Chondrocyte (in vitro differentiated cells): ENCODE measurements at regions not wholly inside any gene's neighbourhood (a gene's known extent, or its start where the extent isn't known, plus 50 kb on each side); places are given as distances from the start of the nearest gene placed in this dataset.

ENCODE experiments used
- DNase-seq: peaks from one replicate; pipeline ENCODE4 v3.0.0; 2021; ENCODE audit warnings: mixed read lengths, low spot score
- H3K27ac Mint-ChIP-seq: one replicate; pipeline ENCODE4 v1.8.0; 2021; ENCODE audit warnings: mild to moderate bottlenecking, moderate library complexity, mixed read lengths; ENCODE audit not compliant: unreplicated experiment
- H3K27me3 Mint-ChIP-seq: 2 replicates; pipeline ENCODE4 v1.8.0; 2021; ENCODE audit warnings: low read depth, mixed read lengths
- H3K36me3 Mint-ChIP-seq: 2 replicates; pipeline ENCODE4 v1.8.0; 2021; ENCODE audit warnings: low read depth, mixed read lengths
- H3K4me1 Mint-ChIP-seq: 2 replicates; pipeline ENCODE4 v1.8.0; 2021; ENCODE audit warnings: low read depth, mild to moderate bottlenecking, mixed read lengths
- H3K4me3 Mint-ChIP-seq: one replicate; pipeline ENCODE4 v1.8.0; 2021; ENCODE audit warnings: mild to moderate bottlenecking, moderate library complexity, mixed read lengths; ENCODE audit not compliant: unreplicated experiment
- H3K9me3 Mint-ChIP-seq: 2 replicates; pipeline ENCODE4 v1.8.0; 2021; ENCODE audit warnings: low read depth, mixed read lengths
- CTCF ChIP-seq: fragments of 200-600 bp; sonication (generic); IDR thresholded peaks from 2 replicates; pipeline ENCODE4 v1.5.0; 2021; ENCODE audit warnings: antibody characterized with exemption, mild to moderate bottlenecking, moderate library complexity

GRCh38 chr18:42341423-42341822 lies 386.4 kb downstream of the PIK3C3 start:
- peaks cover 11% of the 10 kb centered on the region for H3K9me3 Mint-ChIP-seq
- H3K4me3 Mint-ChIP-seq, result no peak overlapping the region
- no peaks in the 10 kb centered on the region for H3K36me3 Mint-ChIP-seq
- no peaks in the 10 kb centered on the region for H3K4me1 Mint-ChIP-seq
- no peak for DNase-seq
- no peak overlapping the region for H3K27ac Mint-ChIP-seq
- peaks cover 10% of the 10 kb centered on the region for H3K27me3 Mint-ChIP-seq
- no peak for TF ChIP-seq CTCF

- H3K36me3 Mint-ChIP-seq, result no peaks in the 10 kb centered on the region
- H3K4me1 Mint-ChIP-seq, result no peaks in the 10 kb centered on the region
- no peaks in the 10 kb centered on the region for H3K9me3 Mint-ChIP-seq
- no peak for DNase-seq
- H3K27me3 Mint-ChIP-seq, result peaks cover 3% of the 10 kb centered on the region
- TF ChIP-seq CTCF, result no peak
- H3K4me3 Mint-ChIP-seq, result no peak overlapping the region
- no peak overlapping the region for H3K27ac Mint-ChIP-seq
Observed at GRCh38 chr18:42348722-42349121, 393.7 kb downstream of the PIK3C3 start.

- Mint-ChIP-seq H3K4me1 (no peaks in the 10 kb centered on the region), H3K27me3 (no peaks in the 10 kb centered on the region), H3K36me3 (no peaks in the 10 kb centered on the region), H3K9me3 (no peaks in the 10 kb centered on the region), H3K27ac (no peak overlapping the region), H3K4me3 (no peak overlapping the region)
- no peak for DNase-seq
- no peak for TF ChIP-seq CTCF
Observed at GRCh38 chr18:42351455-42351854, 396.4 kb downstream of the PIK3C3 start.

GRCh38 chr18:42360716-42361115 lies 405.7 kb downstream of the PIK3C3 start:
- H3K27me3 Mint-ChIP-seq, result peaks cover 6% of the 10 kb centered on the region
- H3K4me3 Mint-ChIP-seq, result no peak overlapping the region
- no peaks in the 10 kb centered on the region for H3K36me3 Mint-ChIP-seq
- H3K27ac Mint-ChIP-seq, result no peak overlapping the region
- no peaks in the 10 kb centered on the region for H3K9me3 Mint-ChIP-seq
- DNase-seq, result no peak
- no peaks in the 10 kb centered on the region for H3K4me1 Mint-ChIP-seq
- no peak for TF ChIP-seq CTCF

- H3K27ac Mint-ChIP-seq, result no peak overlapping the region
- peaks cover 4% of the 10 kb centered on the region for H3K9me3 Mint-ChIP-seq
- peaks cover 6% of the 10 kb centered on the region for H3K27me3 Mint-ChIP-seq
- H3K4me3 Mint-ChIP-seq, result no peak overlapping the region
- DNase-seq, result no peak
- no peak for TF ChIP-seq CTCF
- H3K4me1 Mint-ChIP-seq, result no peaks in the 10 kb centered on the region
- H3K36me3 Mint-ChIP-seq, result no peaks in the 10 kb centered on the region
Observed at GRCh38 chr18:42363446-42364441, 408.7 kb downstream of the PIK3C3 start.
